Cortex of kidney (tissue), 1 donor: ENCODE measurements at regions not wholly inside any gene's neighbourhood (a gene's known extent, or its start where the extent isn't known, plus 50 kb on each side); places are given as distances from the start of the nearest gene placed in this dataset.
"Not testable (repeated sequence)": the region's sequence is repeated elsewhere in the genome, so short reads cannot be mapped to it uniquely, and the experiment has no call there.

Experiments used
- DNase-seq: peaks from one replicate; lab custom pipeline; 2025; lab: John Stamatoyannopoulos, UW

DNA sequence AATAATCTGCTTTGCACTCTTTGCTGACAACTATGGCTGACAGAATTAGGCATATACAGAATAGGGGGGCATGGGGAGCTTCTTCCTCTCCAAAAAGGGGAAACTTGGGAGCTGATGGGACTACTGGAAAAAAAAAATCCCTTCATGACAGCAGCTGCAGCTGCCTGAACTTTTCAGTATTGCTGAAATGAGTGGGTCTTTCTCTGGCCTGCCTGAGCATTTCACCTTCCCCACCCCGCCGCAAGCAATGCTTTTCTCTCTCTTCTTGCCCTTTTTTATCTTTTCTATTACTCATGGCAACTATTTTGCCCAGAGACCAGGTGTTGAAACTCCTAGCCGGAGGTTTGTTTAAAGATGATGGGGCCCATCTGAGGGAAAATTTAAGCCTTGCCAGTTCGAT, 244.9 kb downstream of the SEMA3D start:
- no peak for DNase-seq

DNA sequence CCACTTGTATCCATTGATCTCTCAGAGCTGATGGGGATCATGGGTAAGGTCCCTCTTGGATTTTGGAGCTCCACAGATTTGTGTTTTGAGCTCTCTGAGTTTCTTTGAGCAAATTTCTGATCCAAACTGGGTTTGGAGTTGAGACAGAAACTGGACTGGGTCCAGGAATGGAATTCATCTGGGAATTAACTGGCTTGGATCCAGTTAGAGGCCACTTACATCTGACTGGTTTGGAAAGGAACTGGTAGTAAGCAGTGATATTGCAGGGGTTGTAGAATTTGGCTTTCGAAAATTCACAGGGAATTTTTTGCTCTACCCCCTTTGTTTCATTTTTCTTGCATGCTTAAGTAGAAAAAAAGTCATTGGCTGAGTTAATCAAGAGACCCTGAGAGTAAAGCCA, 245.6 kb downstream of the SEMA3D start:
- DNase-seq: no peak

DNA sequence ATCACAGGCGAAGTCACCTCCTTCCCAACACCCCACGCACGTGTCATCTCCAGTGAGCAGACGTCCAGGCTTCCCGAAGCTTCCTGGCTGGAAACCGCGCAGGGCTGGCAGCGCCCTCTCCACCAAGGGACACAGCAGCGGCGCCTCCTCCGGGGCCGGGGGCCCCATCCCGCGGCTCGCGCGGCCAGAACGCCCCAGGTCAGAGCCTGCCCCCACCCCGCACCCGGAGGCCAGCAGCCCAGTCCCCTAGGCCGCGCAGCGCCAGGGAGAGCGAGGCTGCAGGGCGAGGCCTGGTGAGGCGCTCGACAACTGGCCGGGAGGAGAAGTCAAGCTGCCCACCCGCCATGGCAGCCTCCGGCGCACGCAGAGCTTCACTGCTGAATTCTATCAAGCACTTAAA, 247.0 kb downstream of the SEMA3D start:
- DNase-seq: no peak

DNA sequence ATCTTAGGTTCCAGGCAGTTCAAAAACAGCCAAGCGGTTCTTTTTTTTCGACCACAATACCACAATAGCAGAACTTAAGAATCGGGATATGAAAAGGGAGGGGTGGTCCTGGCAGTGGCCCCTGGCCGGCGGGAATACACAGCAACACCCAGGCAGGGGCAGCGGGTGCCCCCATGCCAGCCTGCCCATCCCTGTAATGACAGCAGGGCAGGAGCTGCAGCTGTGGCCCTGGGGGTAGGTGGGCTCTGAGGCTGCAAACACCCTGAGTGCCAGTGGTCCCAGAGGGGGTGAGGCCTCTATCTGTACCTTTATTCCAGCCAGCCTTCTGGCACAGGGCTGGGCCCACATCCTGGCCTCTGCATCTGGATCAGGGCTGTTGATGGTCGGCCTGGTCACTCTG, 247.4 kb downstream of the SEMA3D start:
- DNase-seq: no peak

DNA sequence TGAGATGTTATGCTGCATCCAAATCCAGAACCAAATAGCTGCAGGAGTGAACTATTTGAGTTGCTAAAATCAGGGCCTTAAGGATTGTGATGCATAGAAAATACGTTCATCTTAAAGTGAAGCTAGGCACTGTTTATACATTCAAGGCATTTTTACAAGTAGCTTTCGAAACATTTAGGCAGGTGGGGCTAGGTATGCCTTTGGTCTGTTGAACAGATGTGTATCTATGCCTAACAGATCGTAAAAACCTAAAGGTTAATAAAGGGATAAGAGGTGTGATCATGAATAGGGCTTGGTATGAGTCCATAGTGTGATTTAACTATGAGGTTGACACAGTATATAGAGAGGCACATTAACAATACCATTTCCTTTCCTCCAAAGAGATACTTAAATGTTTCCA, 262.5 kb downstream of the SEMA3D start:
- no peak for DNase-seq

DNA sequence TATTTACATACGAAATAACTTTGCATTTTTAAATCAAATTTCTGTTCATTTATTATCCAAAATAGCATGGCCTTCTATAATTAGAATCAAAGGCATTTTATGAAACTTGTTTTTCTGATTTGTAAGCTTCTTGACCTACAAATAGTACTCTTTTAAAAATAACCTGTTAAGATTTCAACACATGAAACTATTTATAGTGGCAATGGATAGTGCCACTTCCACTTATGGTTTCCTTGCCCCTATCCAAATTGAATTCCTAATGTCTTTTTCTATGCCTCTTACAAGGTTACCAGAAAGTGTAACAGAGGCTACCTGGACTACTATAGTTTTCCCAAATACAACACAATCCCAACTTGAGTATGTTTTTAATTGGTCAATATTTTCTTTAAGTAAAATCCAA, 263.5 kb downstream of the SEMA3D start:
- no peak for DNase-seq

DNA sequence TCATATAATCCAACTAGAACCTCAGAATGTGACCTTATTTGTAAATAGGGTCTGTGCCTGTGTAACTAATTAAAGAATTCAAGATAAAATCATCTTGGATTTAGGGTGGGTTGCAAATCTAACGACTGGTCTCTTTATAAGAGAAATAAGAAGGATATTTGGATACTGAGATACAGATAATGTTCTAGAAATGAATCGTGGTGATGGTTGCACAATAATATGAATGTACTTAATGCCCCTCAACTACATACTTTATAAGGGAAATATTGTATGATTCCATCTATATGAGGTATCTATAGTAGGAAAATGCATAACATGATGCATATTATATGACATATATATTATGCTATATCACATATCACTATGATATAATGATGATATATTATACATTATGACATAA, 265.7 kb downstream of the SEMA3D start:
- DNase-seq: no peak

DNA sequence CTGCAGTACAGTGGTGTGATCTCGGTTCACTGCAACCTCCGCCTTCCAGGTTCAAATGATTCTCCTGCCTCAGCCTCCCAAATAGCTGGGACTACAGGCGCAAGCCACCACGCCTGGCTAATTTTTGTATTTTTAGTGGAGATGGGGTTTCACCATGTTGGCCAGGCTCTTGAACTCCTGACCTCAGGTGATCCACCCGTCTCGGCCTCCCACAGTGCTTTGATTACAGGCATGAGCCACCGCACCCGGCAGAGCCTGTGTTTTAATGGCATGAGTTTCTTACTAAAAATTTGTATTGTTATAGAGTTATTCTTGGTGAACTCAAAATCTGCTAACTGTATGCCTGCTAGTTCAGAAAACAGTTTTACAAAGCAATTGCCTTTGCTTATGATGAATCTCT, 269.9 kb downstream of the SEMA3D start:
- DNase-seq: not testable (repeated sequence)

DNA sequence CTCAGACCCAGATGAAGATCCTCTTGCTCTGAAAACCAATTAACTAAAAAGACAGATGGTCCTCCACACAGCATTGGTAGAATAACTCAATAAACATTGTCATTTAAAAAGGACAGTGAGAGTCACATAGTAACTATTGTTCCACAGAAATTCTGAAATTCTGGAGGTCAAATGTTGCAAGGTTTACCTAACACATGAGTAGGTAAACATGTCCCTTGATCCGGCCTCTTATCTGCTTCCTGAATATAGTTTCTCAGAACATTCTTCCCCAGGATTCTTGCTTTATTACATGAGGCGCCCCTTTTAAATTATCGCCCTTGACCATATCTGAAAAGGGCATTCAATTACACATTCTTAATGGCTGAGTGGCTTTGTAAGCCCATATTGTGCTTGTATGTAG, 270.7 kb downstream of the SEMA3D start:
- no peak for DNase-seq

DNA sequence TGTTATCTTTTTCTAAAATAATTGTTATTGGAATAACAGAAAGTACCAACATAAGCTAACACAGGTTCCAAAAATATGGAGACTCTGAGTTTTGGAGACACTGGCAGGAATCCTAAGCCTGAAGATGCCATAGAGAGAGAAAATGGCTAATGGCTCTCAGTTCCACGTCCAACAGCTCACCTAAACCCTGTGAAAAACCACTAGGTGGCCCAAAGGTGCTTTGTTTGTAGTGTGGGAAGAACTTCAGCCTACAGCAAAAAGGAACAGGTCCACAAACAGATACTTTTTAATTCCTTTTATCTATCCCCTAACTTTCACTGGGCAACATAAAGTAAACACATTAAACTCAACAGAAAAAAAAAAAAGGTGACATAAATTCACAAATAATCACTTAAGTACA, 272.3 kb downstream of the SEMA3D start:
- no peak for DNase-seq

DNA sequence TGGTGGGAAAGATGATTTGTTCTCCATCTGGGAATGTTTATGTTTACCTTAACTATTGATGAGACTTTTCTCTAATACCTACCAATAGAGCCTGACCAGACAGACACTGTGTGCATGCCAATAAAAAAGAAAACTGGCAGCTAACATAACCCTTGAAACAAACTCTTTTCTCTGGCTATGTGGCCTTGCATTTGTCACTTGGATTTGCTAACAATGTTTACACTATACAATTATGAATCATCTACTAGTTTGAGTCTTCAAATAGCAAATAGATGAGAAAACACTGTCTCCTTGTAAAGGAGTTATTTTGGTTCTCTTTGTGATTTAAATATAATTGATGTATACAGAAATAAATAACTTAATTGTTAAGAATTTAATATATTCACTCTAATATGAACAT, 273.1 kb downstream of the SEMA3D start:
- no peak for DNase-seq

DNA sequence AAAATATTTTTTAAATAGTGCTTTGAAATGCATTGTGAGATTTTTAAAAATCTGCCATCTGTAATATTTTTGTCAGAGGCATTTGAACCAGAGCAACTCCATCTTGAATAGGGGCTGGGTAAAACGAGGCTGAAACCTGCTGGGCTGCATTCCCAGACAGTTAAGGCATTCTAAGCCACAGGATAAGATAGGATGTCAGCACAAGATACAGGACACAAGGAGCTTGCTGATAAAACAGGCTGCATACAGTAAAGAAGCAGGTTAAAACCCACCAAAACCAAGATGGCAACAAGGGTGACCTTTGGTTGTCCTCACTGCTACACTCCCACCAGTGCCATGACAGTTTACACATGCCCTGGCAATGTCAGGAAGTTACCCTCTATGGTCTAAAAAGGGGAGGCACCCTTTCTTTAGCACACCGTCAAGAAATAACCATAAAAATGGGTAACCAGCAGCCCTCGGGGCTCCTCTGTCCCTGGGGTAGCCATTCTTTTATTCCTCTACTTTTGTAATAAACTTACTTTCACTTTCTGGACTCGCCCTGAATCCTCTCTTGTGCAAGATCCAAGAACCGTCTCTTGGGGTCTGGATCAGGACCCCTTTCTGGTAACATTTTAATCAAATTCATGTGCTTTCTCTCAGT, 273.7 kb downstream of the SEMA3D start:
- DNase-seq: no peak

DNA sequence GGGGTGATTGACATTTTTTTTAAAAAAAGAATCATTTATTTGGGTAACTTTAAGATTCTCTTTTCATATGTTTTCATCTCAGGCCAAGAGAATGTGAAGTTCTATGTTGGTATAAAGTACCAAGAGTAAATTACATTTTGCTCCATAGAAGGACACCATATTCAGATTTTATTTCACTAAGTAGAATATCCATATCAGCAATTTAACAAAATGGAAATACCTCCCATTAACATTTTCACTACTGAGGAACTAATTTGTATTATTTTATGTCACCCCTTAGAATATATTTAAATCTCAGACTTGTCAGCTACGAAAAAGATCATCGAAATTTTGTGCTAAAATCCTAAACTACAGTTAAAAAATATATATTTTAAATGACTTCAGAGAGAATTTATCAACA, 274.3 kb downstream of the SEMA3D start:
- no peak for DNase-seq

DNA sequence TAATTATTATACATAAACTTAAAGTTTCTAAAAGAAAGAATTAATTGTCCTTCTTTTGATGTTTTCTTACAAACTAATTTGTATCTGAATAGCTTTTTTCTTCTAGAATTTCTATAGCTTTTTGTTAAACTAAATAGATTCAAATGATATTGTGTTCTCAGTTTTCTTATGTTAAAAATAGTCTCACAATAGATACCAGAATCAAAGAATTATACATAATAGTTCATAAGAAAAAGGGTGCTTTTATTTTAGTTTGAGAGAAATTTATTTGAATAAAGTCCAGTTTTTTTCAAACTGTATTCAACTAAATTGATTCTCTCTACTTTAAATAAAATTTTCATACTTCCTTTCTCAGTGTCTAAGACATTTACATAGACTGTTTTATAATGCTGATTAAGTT, 274.8 kb downstream of the SEMA3D start:
- DNase-seq: no peak

DNA sequence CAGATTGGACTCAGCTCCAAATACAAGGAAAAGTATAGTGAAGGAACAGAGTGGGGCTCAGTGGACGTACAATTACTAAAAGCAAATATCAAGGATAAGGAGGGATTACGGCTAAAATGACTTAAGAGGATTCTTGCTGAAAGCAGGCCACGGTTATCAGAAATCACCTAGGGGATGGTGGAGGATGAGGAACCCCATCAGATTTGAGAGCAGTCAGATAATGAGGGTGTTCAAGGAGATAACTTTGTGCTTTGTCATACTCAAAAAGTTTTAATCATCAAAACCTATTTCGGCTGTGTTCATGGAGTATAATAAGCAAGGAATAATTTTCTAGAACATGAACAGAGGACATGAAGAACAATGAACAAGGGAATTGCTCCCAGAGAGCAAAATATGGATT, 275.8 kb downstream of the SEMA3D start:
- no peak for DNase-seq

DNA sequence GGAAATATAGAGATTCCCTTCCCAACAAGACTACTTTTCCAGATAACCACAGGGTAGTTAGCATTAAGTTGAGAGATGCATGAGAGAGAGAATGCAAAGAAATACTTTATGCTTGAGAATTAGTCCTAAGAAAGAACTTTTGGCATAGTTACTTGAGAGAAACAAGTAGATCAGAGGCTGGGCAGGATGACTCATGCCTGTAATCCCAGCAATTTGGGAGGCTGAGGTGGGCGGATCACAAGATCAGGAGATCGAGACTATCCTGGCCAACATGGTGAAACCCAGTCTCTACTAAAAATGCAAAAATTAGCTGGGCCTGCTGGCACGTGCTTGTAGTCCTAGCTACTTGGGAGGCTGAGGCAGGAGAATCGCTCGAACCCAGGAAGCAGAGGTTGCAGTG, 276.5 kb downstream of the SEMA3D start:
- DNase-seq: not testable (repeated sequence)

DNA sequence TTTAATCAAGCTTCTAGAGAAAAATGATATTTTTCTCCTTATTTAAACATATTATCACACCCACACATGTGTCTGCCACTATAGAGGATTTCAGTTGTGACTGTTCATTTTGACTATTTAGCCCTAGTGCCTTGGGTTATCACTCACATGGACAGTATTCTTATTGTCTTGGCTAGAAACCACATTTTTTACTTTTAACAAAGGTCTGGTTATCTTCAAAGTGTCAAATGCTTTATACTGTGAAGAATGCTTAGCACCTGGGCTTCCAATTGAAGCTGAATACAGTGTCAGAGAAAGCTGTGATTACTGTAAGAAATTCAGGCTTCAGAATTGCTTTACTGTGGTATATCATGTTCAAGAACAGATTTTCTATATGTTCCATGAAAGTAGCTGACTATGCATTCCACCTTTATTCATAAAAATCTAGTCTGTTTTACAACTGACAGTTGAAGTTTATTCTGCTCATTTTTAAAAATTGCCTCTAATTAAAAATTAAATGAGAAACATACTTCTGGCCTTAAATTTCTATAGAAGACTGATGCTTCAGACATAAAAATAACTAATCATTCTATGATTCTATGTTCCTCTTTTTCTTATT, 278.6 kb downstream of the SEMA3D start:
- no peak for DNase-seq

DNA sequence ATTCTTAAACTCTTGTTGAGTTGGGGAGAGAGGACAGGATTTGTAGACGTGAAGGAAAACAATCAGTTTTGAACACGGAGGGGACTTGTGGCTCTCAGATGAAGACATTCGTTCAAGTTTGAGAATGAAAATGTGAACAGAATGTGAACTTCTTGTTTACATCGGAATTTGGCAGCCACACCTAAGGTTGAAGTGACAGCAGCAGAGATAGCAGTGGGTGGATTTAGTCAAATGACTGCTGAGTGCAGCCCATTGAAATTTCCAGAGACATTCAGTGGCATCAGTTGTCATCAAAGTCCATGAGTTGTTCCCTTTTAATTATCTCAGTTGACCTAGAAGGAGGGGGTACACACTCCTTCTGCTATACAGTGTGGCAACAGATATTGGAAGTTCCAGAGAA, 280.0 kb downstream of the SEMA3D start:
- no peak for DNase-seq

DNA sequence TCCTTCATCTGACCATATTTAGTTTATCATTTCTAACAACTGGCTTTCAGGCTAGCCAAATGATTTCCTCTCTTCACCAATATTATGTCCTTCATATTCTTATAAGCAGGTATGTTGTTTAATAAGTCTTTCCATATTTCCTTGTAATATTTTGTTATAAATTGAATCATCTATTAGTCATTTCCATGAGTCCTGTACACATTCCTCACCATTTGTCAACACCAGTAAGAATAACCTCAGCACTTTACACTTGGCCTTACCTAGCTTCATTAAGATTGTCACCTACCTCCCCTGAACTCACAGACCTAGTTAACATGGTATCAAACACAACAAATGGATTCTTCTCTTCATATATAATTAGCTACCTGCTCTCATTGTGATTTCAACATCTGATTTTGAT, 282.3 kb downstream of the SEMA3D start:
- DNase-seq: no peak

DNA sequence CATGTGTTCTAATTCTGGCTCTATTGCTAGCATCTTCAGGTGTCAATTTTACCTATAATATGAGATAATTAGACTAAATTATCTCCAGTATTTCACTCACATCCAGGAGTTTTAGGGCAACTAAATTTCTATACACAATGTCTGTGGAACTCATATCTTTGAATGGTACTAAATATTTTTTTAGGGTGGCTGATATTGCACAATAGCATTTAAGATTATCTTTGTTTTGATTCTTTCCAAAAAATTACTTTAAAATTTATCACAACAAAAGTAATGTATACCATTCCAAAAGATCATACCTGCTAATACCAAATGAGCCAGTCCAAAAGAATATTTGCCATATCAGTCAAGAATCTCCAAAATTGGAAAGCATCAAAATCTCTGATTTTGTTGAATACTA, 285.5 kb downstream of the SEMA3D start:
- no peak for DNase-seq

DNA sequence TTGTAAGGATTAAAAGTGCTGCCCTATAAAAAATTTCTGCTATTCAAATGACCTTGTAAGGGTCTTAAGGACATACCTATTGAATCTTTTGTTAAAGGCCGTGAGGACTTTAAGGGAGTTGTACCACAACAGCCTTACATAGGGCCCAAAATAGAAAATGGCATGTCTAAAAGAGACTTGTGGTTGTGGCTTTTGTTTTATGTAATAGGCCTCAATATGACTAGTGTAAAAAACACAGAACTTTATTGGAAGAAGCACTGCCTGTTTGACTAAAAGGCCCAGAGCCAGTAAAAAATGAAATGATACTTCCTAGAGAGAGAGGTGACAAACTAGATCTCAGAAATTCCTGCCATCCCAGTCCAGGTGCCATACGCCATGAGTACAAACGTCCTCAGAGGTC, 286.6 kb downstream of the SEMA3D start:
- DNase-seq: no peak

DNA sequence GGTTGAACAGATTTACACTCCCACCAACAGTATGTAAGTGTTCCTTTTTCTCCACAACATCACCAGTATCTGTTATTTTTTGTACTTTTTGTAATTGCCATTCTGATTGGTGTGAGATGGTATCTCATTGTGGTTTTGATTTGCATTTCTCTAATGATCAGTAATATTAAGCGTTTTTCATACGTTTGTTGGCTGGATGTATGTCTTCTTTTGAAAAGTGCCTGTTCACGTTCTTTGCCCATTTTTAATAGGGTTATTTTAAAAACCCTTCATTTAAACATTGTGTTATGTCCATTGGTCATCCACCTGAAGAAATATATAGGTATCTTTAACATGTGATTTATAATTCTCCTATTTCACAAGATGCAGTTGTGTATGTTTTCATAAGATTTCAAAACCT, 291.3 kb downstream of the SEMA3D start:
- no peak for DNase-seq

DNA sequence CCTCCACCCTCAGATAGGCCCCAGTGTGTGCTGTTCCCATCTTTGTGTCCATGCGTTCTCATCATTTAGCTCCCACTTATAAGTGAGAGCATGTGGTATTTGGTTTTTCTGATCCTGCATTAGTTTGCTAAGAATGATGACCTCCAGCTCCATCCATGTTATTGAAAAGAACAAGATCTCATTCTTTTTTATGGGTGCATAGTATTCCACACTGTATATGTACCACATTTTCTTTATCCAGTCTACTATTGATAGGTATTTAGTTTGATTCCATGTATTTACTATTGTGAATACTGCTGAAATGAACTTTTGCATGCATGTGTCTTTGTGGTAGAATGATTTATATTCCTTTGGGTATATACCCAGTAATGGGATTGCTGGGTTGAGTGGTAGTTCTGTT, 303.3 kb downstream of the SEMA3D start:
- DNase-seq: not testable (repeated sequence)

DNA sequence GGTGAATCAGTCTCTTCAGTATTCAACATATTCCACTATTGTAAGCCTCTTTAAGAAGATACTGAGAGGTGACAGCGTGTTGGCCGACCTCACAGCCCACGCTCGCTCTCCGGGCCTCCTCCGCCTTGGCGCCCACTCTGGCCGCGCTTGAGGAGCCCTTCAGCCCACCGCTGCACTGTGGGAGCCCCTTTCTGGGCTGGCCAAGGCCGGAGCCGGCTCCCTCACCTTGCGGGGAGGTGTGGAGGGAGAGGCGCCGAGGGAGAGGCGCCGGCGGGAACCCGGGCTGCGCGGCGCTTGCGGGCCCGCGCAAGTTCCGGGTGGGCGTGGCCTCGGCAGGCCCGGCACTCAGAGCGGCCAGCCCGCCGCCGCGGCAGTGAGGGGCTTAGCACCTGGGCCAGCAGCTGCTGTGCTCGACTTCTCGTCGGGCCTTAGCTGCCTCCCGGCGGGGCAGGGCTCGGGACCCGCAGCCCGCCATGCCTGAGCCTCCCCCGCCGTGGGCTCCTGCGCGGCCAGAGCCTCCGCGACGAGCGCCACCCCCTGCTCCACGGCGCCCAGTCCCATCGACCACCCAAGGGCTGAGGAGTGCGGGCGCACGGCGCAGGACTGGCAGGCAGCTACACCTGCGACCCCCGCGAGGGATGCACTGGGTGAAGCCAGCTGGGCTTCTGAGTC, 306.4 kb downstream of the SEMA3D start:
- not testable (repeated sequence) for DNase-seq
